Activated naive CD8-positive, alpha-beta T cell treated with anti-CD3 and anti-CD28 coated beads, Interleukin-2, amount 50 U/mL, for 16 hours (primary cell): ENCODE measurements at regions not wholly inside any gene's neighbourhood (a gene's known extent, or its start where the extent isn't known, plus 50 kb on each side); places are given as distances from the start of the nearest gene placed in this dataset.

Experiments used
- DNase-seq: peaks from one replicate; pipeline ENCODE4 v3.0.0-alpha.2; 2020; ENCODE audit warnings: low read depth, low spot score

- DNase-seq: no peak
Measured at GRCh38 chr13:80037505-80037888, 303.4 kb downstream of the SPRY2 start.

GRCh38 chr13:80036845-80037504, 304.0 kb downstream of the SPRY2 start:
- no peak for DNase-seq

- DNase-seq: no peak
Measured at GRCh38 chr13:80035096-80035495, 305.8 kb downstream of the SPRY2 start.

GRCh38 chr13:80033951-80034350, 307.0 kb downstream of the SPRY2 start:
- DNase-seq: no peak

- DNase-seq: no peak
Measured at GRCh38 chr13:80033286-80033685, 307.6 kb downstream of the SPRY2 start.

- DNase-seq: no peak
Measured at GRCh38 chr13:80030491-80030890, 310.4 kb downstream of the SPRY2 start.

GRCh38 chr13:80029170-80029569, 311.8 kb downstream of the SPRY2 start:
- no peak for DNase-seq

GRCh38 chr13:80022146-80022545, 318.8 kb downstream of the SPRY2 start:
- DNase-seq: no peak

GRCh38 chr13:80012251-80012650, 328.7 kb downstream of the SPRY2 start:
- no peak for DNase-seq

GRCh38 chr13:80011448-80012212, 329.3 kb downstream of the SPRY2 start:
- DNase-seq: no peak

GRCh38 chr13:80010846-80011245, 330.1 kb downstream of the SPRY2 start:
- no peak for DNase-seq

- no peak for DNase-seq
Measured at GRCh38 chr13:80010286-80010831, 330.6 kb downstream of the SPRY2 start.

GRCh38 chr13:80009760-80010159, 331.2 kb downstream of the SPRY2 start:
- DNase-seq: no peak

GRCh38 chr13:80006940-80007339, 334.0 kb downstream of the SPRY2 start:
- no peak for DNase-seq

- DNase-seq: no peak
Measured at GRCh38 chr13:80001510-80001842, 339.4 kb downstream of the SPRY2 start.

GRCh38 chr13:80000684-80001509, 340.0 kb downstream of the SPRY2 start:
- DNase-seq: no peak

GRCh38 chr13:79999601-80000000, 341.3 kb downstream of the SPRY2 start:
- DNase-seq: no peak

- DNase-seq: no peak
Measured at GRCh38 chr13:79998381-79998880, 342.5 kb downstream of the SPRY2 start.

- no peak for DNase-seq
Measured at GRCh38 chr13:79997244-79997643, 343.7 kb downstream of the SPRY2 start.

- no peak for DNase-seq
Measured at GRCh38 chr13:79995334-79995733, 345.6 kb downstream of the SPRY2 start.

GRCh38 chr13:79992111-79992510, 348.8 kb downstream of the SPRY2 start:
- DNase-seq: no peak

- no peak for DNase-seq
Measured at GRCh38 chr13:79990048-79990447, 350.9 kb downstream of the SPRY2 start.
